ENCODE measurements at regions not wholly inside any gene's neighbourhood (a gene's known extent, or its start where the extent isn't known, plus 50 kb on each side); places are given as distances from the start of the nearest gene placed in this dataset.

- ATAC-seq: no peak
- Histone ChIP-seq H3K4me3 (no peak overlapping the region), H3K9me3 (no peaks in the 10 kb centered on the region), H3K4me1 (peaks cover 9% of the 10 kb centered on the region), H3K27ac (no peak overlapping the region), H3K4me2 (no peak overlapping the region)
- peak in 1 of 2 experiments; percentile 31 for DNase-seq (ENCODE audit: low read depth in 1 of 2, low spot score in 1 of 2)
- POLR2A ChIA-PET: no interaction called here
- CTCF ChIA-PET: interaction anchor here (1.0 to 3.0 kb wide), 3 partner anchors 17 to 249 kb away, joined by 3 to 12 read pairs (median 7); no protein-coding TSS in a partner anchor
- FAIRE-seq: no peak
- TF ChIP-seq REST (IDR thresholded peaks at IDR 0.05) (peak; percentile 99), ZC3H11A (IDR thresholded peaks at IDR 0.05) (no peak), NPAS2 (CRISPR knock-in tag; IDR thresholded peaks at IDR 0.05; ENCODE audit: borderline replicate concordance) (no peak), EHMT2 (IDR thresholded peaks at IDR 0.05; ENCODE audit: low read depth) (peak; percentile 98), ESRRA (IDR thresholded peaks at IDR 0.05; ENCODE audit: borderline replicate concordance, low read length) (peak; percentile 98), HDAC2 (IDR thresholded peaks at IDR 0.05) (no peak; the same call in 1 of the 2 replicates)
- WGBS (ENCODE audit: missing lambda C conversion rate): 57% methylated on average over 4 of the region's 4 CpGs
Measured at GRCh38 chr2:41836948-41837347, 210.9 kb upstream of the PKDCC start.

- CTCF ChIA-PET: interaction anchor here (1.0 to 2.1 kb wide), 2 partner anchors 32 to 248 kb away, joined by 3 to 7 read pairs; no protein-coding TSS in a partner anchor
Measured at GRCh38 chr2:41837610-41838009, 210.2 kb upstream of the PKDCC start.

More at GRCh38 chr2:41837610-41838009, 210.2 kb upstream of the PKDCC start:
- POLR2A ChIA-PET: no interaction called here
- H3K4me2 ChIP-seq: no peak overlapping the region
- TF ChIP-seq CHD4 (IDR thresholded peaks at IDR 0.05; ENCODE audit: borderline replicate concordance) (no peak), TP53 (CRISPR knock-in tag; IDR thresholded peaks at IDR 0.05) (no peak), MAZ (IDR thresholded peaks at IDR 0.05; ENCODE audit: borderline replicate concordance, low read depth, low read length) (no peak), JUN (IDR thresholded peaks at IDR 0.05) (no peak), HOXB5 (CRISPR knock-in tag; IDR thresholded peaks at IDR 0.05) (no peak), ZFP36 (IDR thresholded peaks at IDR 0.05; ENCODE audit: borderline replicate concordance, partially characterized antibody) (no peak), PBX3 (IDR thresholded peaks at IDR 0.05) (no peak), POLR2A (IDR thresholded peaks at IDR 0.05; ENCODE audit: low read length) (no peak), MYC (IDR thresholded peaks at IDR 0.05; ENCODE audit: borderline replicate concordance, low read length) (no peak), BCL3 (IDR thresholded peaks at IDR 0.05) (no peak), MAX (IDR thresholded peaks at IDR 0.05) (no peak), ESRRA (IDR thresholded peaks at IDR 0.05; ENCODE audit: borderline replicate concordance, low read length) (no peak), MAFK (IDR thresholded peaks at IDR 0.05; ENCODE audit: partially characterized antibody) (no peak), RCOR1 (IDR thresholded peaks at IDR 0.05; ENCODE audit: low read depth, low read length) (no peak), EHF (CRISPR knock-in tag; IDR thresholded peaks at IDR 0.05) (no peak), FOSL2 (IDR thresholded peaks at IDR 0.05) (no peak), FOSL2 (CRISPR knock-in tag; IDR thresholded peaks at IDR 0.05) (no peak), CTCF (IDR thresholded peaks at IDR 0.05) (no peak), RAD21 (conservative IDR thresholded peaks at IDR 0.05 in 1 of 2, IDR thresholded peaks at IDR 0.05 in 1 of 2) (no peak), HOXB13 (CRISPR knock-in tag; IDR thresholded peaks at IDR 0.05; ENCODE audit: low read depth) (no peak), NR3C1 (IDR thresholded peaks at IDR 0.05) (no peak)
- no peak overlapping the region for H3K27ac ChIP-seq
- DNase-seq (ENCODE audit: low read depth in 1 of 2, low spot score in 1 of 2) (no peak), FAIRE-seq (no peak), ATAC-seq (no peak)
- H3K9me3 ChIP-seq: no peaks in the 10 kb centered on the region
- H3K4me1 ChIP-seq: peaks cover 11% of the 10 kb centered on the region
- no peak overlapping the region for H3K4me3 ChIP-seq

All from A549 (cell line).